Neural progenitor cell (in vitro differentiated cells): ENCODE measurements at regions not wholly inside any gene's neighbourhood (a gene's known extent, or its start where the extent isn't known, plus 50 kb on each side); places are given as distances from the start of the nearest gene placed in this dataset.

Source experiments
- CTCF ChIP-seq: fragments of 200-600 bp; sonication (generic); IDR thresholded peaks from 2 replicates; pipeline ENCODE4 v1.5.1; 2017; ENCODE audit warnings: antibody characterized with exemption, mild to moderate bottlenecking
- EZH2 ChIP-seq: fragments of 200-600 bp; sonication (generic); IDR thresholded peaks from 2 replicates; pipeline ENCODE4 v1.6.1; 2017; ENCODE audit warnings: antibody characterized with exemption, mild to moderate bottlenecking, moderate library complexity

- TF ChIP-seq EZH2, result no peak
- TF ChIP-seq CTCF, result no peak
Observed at GRCh38 chr6:120854583-120854982, 479.7 kb downstream of the TBC1D32 start.
